Mucosa of descending colon (tissue), 3 donors: ENCODE measurements at regions not wholly inside any gene's neighbourhood (a gene's known extent, or its start where the extent isn't known, plus 50 kb on each side); places are given as distances from the start of the nearest gene placed in this dataset.

Source experiments
- ATAC-seq: fragments of 200-7000 bp; cut with Tn5 transposase; one replicate; pipeline ENCODE4 v1.9.1; 2020; ENCODE audit warnings: mild to moderate bottlenecking, moderate library complexity
- DNase-seq, 3 donors: peaks; one replicate each; pipeline ENCODE4 v3.0.0-alpha.2; 2020
- H3K36me3 ChIP-seq: fragments of 200-600 bp; one replicate; pipeline ENCODE4 v1.8.0; 2021; ENCODE audit warnings: low read depth, mild to moderate bottlenecking
- H3K4me1 ChIP-seq: fragments of 200-600 bp; one replicate; pipeline ENCODE4 v1.8.0; 2021; ENCODE audit warnings: low read depth, mild to moderate bottlenecking
- H3K4me3 ChIP-seq: fragments of 200-600 bp; one replicate; pipeline ENCODE4 v1.8.0; 2021; ENCODE audit warnings: mild to moderate bottlenecking
- H3K9me3 ChIP-seq: fragments of 200-600 bp; one replicate; pipeline ENCODE4 v1.8.0; 2021; ENCODE audit warnings: mild to moderate bottlenecking
- intact Hi-C, 2 donors: fragments of 100-400 bp; cut with DNase I in 1 of 2; cut with micrococcal nuclease in 1 of 2; formaldehyde crosslinking; loops; one replicate each; pipeline versions ENCODE4 v1.11.0 to v1.11.1; 2022; cut with DNase I, micrococcal nuclease
- TF ChIP-seq, protein P1 (sequence below): fragments of 200-600 bp; IDR thresholded peaks from one replicate; pipeline ENCODE4 v1.8.0; 2022; ENCODE audit warnings: antibody characterized with exemption, mild to moderate bottlenecking
- donor health status: DM: no; HTN: no; CAD: no; lungs with moderate emphysema.
- donor health status: DM: no; HTN: no; CAD: no.
- donor health status: DM: no; HTN: yes; CAD: no.

- TF ChIP-seq, protein P1, sequence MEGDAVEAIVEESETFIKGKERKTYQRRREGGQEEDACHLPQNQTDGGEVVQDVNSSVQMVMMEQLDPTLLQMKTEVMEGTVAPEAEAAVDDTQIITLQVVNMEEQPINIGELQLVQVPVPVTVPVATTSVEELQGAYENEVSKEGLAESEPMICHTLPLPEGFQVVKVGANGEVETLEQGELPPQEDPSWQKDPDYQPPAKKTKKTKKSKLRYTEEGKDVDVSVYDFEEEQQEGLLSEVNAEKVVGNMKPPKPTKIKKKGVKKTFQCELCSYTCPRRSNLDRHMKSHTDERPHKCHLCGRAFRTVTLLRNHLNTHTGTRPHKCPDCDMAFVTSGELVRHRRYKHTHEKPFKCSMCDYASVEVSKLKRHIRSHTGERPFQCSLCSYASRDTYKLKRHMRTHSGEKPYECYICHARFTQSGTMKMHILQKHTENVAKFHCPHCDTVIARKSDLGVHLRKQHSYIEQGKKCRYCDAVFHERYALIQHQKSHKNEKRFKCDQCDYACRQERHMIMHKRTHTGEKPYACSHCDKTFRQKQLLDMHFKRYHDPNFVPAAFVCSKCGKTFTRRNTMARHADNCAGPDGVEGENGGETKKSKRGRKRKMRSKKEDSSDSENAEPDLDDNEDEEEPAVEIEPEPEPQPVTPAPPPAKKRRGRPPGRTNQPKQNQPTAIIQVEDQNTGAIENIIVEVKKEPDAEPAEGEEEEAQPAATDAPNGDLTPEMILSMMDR: no peak
- H3K36me3 ChIP-seq: no peaks in the 10 kb centered on the region
- DNase-seq (no peak), ATAC-seq (no peak)
- intact Hi-C loops: no loop called here
- H3K4me3 ChIP-seq: no peak overlapping the region
- no peaks in the 10 kb centered on the region for H3K9me3 ChIP-seq
- H3K4me1 ChIP-seq: no peaks in the 10 kb centered on the region
Measured at GRCh38 chr12:88958153-88958552, 377.9 kb upstream of the KITLG start.

GRCh38 chr12:88957358-88957757, 377.1 kb upstream of the KITLG start:
- TF ChIP-seq, protein P1: no peak
- intact Hi-C loops: no loop called here
- DNase-seq (no peak), ATAC-seq (no peak)
- no peaks in the 10 kb centered on the region for H3K9me3 ChIP-seq
- H3K4me1 ChIP-seq: no peaks in the 10 kb centered on the region
- no peaks in the 10 kb centered on the region for H3K36me3 ChIP-seq
- H3K4me3 ChIP-seq: no peak overlapping the region

GRCh38 chr12:88955531-88955930, 375.3 kb upstream of the KITLG start:
- intact Hi-C loops: no loop called here
- Histone ChIP-seq H3K9me3 (no peaks in the 10 kb centered on the region), H3K4me3 (no peak overlapping the region), H3K4me1 (peaks cover 3% of the 10 kb centered on the region), H3K36me3 (no peaks in the 10 kb centered on the region)
- TF ChIP-seq, protein P1: no peak
- ATAC-seq: no peak
- no peak for DNase-seq

DNA sequence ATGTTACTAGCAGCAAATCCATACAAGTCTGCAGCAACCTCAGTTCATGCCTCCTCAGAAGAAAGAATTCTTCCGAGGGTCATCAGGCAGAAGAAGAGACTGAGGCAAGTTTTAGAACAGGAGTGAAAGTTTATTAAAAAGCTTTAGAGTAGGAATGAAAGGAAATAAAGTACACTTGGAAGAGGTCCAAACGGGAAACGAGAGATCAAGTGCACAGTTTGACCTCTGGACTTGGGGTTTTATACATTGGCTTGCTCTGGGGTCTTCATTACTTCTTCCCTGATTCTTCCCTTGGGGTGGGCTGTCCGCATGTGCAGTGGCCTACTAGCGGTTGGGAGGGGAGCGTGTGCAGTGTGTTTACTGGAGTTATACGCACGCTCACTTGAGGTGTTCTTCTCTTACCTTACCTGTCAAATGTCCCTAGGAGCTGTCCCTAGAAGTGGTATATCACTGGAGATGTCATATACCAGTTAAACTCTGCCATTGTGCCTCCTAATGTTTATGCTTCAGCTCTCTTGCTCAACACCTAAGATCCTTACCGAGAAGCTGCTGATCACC, 372.8 kb upstream of the KITLG start:
- ATAC-seq: peak; percentile 45
- Histone ChIP-seq H3K9me3 (no peaks in the 10 kb centered on the region), H3K4me1 (peaks cover 3% of the 10 kb centered on the region), H3K36me3 (no peaks in the 10 kb centered on the region), H3K4me3 (no peak overlapping the region)
- intact Hi-C loops: no loop called here
- TF ChIP-seq, protein P1: no peak
- DNase-seq: no peak

GRCh38 chr12:88952562-88952942, 372.3 kb upstream of the KITLG start:
- ATAC-seq (peak; percentile 72), DNase-seq (peak in 1 of 3 donors; percentile 63)
- intact Hi-C loops: no loop called here

More at GRCh38 chr12:88952562-88952942, 372.3 kb upstream of the KITLG start:
- Histone ChIP-seq H3K36me3 (no peaks in the 10 kb centered on the region), H3K4me1 (peaks cover 3% of the 10 kb centered on the region), H3K4me3 (no peak overlapping the region), H3K9me3 (no peaks in the 10 kb centered on the region)
- TF ChIP-seq, protein P1: no peak
